SIG-M5 treated with dmso at 0.1 percent for 504 hours (cell line): ENCODE measurements at regions not wholly inside any gene's neighbourhood (a gene's known extent, or its start where the extent isn't known, plus 50 kb on each side); places are given as distances from the start of the nearest gene placed in this dataset.
"Not testable (repeated sequence)": the region's sequence is repeated elsewhere in the genome, so short reads cannot be mapped to it uniquely, and the experiment has no call there.

Source experiments
- DNase-seq: peaks from one replicate; lab custom pipeline; 2025; ENCODE audit not compliant: unreplicated experiment; lab: John Stamatoyannopoulos, UW

DNA sequence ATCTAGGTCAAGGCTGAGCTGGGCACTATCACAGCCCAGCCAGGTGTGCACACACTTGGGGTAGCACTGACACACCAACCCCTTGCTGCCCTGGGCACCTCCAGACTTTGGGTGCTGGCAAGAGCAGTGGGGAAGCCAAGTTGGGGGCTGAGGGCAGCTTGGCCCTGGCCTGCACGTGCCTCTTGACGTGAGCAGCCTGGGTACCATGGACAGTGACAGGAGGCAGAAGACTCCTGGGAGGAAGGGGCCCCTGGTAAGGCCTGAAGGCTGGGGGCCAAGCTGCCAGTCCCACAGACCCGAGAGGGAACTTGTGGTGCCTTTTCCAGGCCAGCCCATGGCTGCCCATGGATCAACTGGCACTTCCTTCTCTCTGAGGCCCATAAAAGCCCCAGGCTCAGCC lies 124.1 kb upstream of the SFSWAP start:
- DNase-seq: no peak

GRCh38 chr12:131587565-131587964 lies 123.3 kb upstream of the SFSWAP start:
- no peak for DNase-seq

DNA sequence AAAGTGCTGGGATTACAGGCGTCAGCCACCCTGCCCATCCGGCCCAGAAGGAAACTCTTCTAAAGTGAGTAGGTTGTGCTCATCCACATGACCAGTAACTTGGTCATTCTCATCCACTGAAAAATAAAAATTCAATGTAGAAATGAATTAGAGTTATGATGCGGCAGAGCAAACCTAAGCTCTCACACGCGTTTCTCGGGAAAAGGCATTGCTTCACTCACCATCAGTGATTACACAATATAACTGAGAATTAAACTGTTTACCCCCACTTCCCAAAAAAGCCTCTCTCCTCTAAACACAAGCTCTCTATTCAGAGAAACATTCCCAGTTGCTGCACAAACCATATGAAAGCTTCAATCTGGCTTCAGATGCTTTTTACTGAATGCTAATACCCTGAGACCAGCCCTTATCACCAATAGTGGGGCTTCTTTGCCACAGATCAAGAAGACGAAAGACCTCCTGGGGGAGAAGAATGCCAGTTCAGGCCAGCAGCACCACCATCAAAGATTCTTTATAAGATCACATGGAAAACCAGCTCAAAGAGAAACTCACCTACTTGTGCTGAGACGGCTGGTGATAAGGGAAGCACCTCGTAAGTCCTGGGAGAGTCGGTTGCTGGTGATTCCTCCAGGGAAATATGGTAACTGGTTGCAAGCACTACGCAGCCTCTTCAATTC lies 121.5 kb upstream of the SFSWAP start:
- no peak for DNase-seq

DNA sequence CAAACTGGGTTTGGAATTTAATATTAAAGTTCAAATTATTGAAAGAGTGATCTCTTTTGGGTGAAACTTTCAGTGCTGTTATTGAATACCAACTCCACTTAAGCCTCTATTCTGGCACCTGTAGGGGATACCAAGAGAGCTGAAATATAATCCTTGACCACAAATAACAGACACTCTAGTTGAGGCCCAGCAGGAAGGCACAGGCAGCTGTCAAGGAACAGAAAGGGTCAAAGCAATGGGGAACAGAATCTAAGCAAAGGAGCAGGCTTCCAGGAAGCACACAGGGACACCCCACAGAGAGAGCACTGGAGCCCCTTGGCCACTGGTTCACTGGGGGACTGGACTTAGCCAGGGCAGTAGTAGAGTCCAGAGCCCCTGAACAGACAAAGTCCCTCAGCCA lies 120.9 kb upstream of the SFSWAP start:
- DNase-seq: peak; percentile 19

DNA sequence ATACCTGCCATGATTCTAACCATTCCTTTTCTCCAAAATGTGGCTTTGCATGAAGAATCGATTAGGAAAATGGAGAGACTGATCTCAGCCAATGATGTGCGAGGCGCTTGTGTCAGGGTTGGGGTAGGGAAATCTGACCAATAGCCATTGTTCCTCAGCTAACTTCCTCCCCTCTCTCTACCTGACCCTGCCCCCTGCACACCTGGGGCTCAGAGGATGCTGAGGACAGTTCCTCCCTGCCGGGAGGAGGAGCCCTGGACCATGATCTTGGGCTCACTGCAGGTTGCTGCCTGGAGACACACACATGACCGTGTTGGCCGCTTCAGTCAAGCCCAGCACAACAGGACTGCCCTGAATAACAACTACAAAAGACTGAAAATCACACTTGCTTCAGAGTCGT lies 119.8 kb upstream of the SFSWAP start:
- no peak for DNase-seq

GRCh38 chr12:131591714-131592709 lies 118.9 kb upstream of the SFSWAP start:
- no peak for DNase-seq

- no peak for DNase-seq
Measured at GRCh38 chr12:131592972-131593371, 117.9 kb upstream of the SFSWAP start.

- no peak for DNase-seq
Measured at GRCh38 chr12:131593406-131593805, 117.5 kb upstream of the SFSWAP start.

DNA sequence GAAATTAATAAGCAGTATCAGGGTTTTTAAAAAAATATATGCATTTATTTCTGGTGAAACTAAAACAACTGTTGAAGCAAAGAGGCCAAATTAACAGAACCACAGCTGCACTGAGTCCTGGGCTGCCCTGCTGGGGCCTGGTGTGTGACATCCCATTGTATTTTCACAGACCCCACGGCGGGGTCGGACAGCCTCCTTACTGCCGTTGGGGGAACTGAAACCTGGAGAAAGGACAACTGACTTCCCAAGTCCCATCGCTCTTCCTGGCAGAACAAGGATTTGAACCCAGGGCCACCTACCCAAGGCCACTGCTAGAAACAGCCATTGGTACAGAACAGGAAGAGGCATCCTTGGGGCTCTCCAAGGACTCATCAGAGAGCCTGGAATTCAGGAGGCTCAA lies 114.8 kb upstream of the SFSWAP start:
- DNase-seq: no peak

- no peak for DNase-seq
Measured at GRCh38 chr12:131597333-131597732, 113.6 kb upstream of the SFSWAP start.

DNA sequence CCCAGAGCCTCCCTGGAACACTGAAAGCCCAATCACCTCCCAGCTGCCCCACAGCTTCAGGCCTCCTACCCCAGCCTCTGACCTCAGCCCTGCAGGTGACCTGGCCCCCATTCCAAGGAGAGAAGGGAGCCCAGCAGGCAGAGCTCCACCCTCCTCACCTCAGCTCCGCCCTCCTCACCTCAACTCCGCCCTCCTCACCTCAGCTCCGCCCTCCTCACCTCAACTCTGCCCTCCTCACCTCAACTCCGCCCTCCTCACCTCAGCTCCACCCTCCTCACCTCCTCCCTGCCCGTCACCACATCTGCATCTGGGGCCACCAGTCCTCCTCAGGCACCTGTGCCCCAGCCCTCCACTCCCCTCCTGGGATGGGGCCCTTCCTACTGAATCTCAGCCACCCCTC lies 112.2 kb upstream of the SFSWAP start:
- no peak for DNase-seq

DNA sequence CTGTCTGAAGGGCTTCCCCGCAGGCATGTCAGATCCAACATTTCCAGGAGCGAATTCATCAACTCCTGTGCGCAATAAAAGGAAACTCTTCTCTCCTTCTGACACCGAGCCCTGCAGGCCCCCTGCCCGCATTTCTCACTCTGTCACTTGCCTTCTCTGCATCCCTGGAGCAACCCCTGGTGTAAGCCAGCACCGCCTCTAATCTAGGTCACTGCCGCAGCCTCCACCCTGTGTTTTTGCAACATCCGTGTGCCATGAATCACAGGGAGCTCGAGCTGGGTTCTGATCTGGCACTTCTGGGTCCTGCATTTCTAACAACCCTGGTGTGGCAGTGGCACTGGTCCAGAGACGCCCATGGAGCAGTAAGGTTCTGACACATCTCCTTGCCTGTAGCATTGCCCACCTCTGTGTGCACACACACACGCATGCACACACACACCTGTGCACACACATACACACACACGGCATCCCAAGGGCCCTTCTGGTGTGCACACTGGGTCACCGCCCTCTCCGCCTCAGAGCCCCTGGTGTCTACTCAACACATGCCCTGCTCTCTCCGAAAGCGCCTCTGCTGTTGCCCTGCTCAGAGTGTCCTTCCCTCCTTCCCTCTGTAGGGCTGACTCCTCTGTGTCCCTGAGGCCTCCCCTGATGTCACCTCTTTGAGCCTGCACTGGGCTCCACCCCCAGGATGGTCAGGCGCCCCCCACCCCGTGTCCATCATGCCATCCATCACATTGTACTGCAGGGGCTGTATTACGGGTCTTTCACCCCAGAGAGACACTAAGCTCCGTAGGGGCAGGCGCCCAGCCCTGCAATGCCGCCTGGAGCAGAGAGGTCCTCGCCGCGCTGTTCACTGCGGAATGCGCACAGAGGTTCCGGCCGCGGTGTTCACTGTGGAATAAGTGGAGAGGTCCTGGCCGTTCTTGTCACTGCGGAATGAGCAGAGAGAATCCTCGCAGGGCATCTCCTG lies 111.4 kb upstream of the SFSWAP start:
- DNase-seq: peak; percentile 13

- DNase-seq: no peak
Measured at GRCh38 chr12:131600160-131600532, 110.7 kb upstream of the SFSWAP start.

DNA sequence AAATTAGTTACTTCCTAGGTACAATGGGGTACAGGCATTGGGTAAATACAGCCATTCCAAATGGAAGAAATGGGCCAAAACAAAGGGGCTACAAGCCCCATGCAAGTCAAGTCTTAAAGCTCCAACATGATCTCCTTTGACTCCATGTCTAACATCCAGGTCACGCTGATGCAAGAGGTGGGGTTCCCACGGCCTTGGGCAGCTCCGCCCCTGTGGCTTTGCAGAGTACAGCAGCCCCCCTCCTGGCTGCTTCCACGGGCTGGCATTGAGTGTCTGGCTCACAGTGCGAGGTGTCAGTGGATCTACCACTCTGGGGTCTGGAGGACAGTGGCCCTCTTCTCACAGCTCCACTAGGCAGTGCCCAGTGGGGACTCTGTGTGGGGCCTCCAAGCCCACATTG lies 109.4 kb upstream of the SFSWAP start:
- not testable (repeated sequence) for DNase-seq

DNA sequence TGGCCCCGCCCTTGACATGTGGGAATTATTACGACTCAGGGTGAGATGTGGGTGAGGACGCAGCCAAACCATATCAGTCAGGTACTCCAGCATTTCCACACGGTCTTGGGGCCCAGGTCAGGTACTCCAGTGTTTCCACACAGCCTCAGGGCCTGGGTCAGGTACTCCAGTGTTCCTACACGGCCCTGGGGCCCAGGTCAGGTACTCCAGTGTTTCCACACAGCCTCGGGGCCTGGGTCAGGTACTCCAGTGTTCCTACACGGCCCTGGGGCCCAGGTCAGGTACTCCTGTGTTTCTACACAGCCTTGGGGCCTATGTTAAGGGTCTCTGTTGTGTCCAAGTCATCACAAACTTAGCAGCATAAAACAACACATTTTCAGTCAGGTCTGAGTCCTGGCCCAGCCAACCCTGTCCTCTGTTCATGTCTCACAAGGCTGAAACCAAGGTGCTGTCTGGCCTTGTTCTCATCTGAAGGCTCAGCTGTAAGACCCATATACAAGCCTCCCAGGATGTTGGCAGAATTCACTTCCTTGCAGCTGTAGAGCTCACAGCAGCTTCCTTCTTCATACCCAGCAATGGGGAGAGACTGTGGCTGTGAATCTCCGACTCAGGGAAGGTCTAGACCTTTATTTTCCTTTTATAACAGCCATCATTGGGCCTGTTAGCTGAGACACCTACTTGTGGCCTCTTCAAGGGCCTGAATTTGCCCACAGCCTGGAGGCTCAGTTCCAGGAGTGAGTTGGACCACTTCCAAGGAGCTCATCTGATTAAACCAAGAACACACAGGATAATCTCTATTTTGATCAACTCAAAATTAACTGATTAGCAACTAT lies 107.6 kb upstream of the SFSWAP start:
- no peak for DNase-seq

- DNase-seq: no peak
Measured at GRCh38 chr12:131603939-131604795, 106.7 kb upstream of the SFSWAP start.

DNA sequence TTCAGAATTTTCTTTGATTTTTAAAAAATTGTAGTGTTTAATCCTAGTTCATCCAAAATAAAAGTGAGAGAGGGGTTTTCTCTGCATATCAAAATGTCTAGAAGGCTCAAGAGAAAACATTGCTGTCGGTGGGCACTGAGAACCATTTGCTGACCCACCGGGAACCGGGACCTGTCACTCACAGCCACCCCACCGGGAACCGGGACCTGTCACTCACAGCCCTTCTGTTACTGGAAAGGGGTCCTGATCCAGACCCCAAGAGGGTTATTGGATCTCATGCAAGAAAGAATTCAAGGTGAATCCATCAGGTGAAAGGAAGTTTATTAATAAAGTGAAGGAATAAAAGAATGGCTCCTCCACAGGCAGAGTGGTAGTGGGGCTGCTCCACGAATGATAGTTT lies 106.0 kb upstream of the SFSWAP start:
- DNase-seq: no peak

GRCh38 chr12:131605304-131605829 lies 105.5 kb upstream of the SFSWAP start:
- DNase-seq: no peak
